Daoy (cell line): ENCODE measurements at regions not wholly inside any gene's neighbourhood (a gene's known extent, or its start where the extent isn't known, plus 50 kb on each side); places are given as distances from the start of the nearest gene placed in this dataset.

Experiments
- DNase-seq: peaks from one replicate; pipeline ENCODE4 v3.0.0-alpha.2; 2015; ENCODE audit warnings: low read depth

GRCh38 chr10:62627983-62628382, 176.5 kb upstream of the ADO start:
- peak; percentile 23 for DNase-seq

GRCh38 chr10:62631241-62631640, 173.3 kb upstream of the ADO start:
- DNase-seq, result no peak

GRCh38 chr10:62632071-62632809, 172.3 kb upstream of the ADO start:
- peak; percentile 33 for DNase-seq

GRCh38 chr10:62633976-62634375, 170.5 kb upstream of the ADO start:
- no peak for DNase-seq

DNA sequence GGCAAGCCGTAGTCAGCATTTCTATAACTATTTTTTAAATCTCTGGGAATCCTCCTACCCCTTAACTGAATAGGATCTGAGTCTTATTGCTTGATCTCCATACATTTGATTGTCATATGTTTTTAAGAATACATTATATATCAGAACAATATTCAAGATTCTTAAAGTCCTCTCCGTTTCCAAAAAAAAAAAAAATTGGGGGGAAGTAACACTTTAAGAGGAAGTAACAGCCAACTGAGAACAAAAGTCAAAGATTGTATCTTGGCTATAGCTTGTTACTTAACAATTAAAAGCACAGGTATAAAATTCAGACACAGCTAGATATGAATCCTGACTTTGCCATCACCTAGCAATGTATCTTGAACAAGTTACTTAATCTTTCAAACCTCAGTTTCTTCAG, 169.9 kb upstream of the ADO start:
- DNase-seq, result no peak

- DNase-seq, result no peak
Measured at GRCh38 chr10:62635127-62635526, 169.4 kb upstream of the ADO start.

DNA sequence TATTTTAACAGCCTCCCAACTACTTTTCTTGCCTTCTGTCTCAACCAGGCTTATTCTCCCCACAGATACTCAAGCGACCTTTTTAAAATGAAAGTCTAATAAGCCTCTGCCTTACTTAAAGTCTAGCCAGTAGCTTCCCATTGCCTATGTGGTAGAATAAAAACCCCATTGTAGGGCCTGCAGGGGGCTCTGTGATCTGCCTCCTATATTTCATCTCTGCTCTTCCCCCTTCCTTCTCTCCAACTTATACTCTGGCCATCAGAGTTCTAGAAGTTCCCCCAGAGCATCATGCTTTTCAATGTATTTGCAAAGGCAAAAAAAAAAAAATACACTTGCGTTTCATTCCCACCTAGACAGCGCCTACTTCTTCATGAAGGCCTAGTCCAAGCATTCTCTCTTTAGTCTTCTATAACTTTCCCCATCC, 167.7 kb upstream of the ADO start:
- DNase-seq, result no peak

GRCh38 chr10:62637249-62638061, 167.1 kb upstream of the ADO start:
- DNase-seq, result peak; percentile 37

- DNase-seq, result peak; percentile 21
Measured at GRCh38 chr10:62638062-62638477, 166.4 kb upstream of the ADO start.

DNA sequence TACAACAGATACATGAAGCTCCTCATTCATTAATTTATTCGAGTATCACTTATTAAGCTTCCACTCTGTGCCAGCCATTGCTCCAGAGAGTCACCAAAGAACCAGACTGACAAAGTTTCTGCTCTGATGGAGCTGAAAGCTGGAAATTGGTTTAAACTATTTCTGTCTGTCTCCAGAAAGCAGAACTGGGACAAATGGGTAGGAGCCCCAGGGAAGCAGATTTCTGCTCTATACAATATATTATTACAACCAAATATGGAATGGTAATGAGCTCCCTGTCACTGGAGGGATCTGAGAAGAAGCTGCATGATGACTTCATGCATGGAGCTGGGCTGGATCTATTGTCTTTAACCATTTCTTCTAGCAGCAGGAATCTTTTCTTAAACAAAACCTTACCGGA, 165.4 kb upstream of the ADO start:
- no peak for DNase-seq

DNA sequence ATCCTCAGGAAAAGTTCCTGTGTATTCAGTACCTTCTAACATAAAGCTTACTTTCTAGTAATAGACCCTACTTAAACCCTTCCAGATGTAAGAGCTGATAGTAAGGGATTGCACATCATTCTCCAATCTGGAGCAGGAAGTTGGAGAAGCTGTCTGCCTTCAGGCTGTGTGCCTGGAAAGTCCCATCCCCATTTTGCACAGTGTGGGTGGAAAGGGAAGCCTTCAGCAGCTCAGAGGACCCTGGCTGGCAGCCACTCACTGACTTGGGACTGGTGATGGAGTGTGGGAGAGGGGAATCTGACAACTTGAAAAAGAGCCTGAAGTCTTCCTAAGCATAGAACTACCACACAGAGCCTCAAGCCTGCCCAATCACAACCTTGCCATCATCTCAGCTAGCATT, 164.1 kb upstream of the ADO start:
- peak; percentile 67 for DNase-seq

DNA sequence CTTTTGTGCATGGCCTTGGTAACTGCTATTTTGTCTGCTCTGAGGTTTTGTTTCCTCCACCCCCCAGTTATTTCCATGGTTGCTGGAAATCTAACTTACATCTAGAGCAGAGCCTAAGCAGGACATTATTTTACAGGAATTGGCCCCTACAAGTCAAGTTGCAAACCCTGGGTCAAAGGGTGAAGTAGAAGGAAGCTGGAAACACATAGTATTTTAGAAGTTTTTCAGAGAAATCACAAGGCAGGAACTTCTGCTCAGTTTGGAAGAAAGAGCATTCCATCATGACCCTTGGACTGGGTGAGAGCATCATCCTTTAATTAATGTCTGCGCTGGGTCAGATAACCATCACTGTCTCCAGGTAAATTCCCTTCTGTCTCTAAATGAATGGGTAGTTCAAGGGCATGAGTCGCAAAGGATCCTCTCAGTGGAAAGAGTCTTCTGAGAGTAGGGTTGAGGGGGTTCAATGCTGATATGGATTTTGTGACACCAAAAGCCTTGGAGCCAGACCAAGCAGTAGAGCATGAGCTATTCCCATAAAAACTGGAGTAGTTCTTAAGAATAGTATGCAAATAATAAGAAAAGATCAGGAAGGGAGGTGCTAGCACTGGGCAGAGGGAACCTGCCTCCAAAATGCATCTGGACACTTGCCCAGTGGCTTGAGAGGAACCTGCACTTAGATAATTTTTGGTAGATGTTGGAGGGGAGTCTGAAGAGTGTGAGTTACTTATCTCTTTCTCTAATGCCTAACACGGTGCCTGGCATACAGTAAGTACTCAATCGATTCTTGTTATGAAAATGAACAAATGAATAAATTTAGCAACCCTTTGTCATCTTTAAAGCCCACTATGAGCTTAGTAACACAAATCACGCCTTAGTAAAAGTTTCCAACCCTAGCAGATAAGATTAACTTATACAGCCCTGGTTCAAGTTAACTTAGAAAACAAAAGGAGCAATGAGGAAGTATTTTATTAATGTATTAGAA, 160.6 kb upstream of the ADO start:
- DNase-seq, result no peak

DNA sequence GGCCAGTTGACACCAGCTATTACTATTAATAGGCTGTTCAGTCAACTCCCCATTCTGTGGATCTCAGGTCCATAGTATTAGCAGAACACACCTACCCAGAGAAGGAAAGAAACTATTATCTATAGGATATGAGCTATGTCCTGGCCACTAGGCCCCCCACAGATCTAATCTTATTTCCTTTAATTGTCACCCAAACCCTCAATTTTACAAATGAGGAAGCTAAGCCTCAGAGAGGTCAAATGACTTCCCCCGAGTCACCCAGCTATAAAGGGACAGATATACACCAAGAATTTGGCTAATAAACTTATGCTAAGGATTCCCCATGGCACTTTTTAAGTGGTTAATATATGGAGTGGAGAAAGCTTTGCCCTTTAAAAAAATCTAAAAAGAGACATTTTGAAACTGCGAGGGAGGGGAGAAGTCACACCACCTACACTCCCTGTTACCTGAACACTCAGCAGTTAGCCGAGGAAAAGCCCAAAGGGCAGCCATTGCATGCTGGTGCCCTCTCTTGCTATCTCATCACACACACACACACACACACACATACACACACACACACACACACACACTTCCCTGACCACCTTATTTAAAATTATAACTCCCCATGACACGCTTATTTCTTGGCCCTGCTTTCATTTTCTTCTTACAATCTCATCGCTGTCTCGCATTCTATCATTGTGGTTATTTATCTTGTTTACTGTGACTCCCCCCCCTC, 157.0 kb upstream of the ADO start:
- no peak for DNase-seq

GRCh38 chr10:62648921-62649320, 155.6 kb upstream of the ADO start:
- DNase-seq, result no peak

DNA sequence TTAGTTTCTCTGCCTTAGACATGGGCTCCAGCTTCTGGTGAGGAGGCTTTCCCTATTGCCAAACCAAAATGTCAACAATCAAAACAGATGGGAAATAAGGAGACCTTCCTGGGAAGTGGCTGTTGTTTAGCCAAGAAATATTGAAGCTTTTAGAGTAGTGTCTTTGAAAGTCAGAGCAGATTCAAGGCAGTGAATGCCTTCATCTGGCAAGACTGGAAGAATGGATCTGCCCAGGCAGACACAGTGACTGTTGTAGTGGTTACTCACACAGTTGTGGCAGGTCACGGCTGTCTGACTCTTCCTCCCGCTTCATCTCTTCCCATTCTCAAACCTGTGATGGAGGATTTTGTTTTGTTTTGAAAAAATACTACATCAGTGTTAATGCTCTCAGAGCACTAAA, 154.1 kb upstream of the ADO start:
- no peak for DNase-seq

DNA sequence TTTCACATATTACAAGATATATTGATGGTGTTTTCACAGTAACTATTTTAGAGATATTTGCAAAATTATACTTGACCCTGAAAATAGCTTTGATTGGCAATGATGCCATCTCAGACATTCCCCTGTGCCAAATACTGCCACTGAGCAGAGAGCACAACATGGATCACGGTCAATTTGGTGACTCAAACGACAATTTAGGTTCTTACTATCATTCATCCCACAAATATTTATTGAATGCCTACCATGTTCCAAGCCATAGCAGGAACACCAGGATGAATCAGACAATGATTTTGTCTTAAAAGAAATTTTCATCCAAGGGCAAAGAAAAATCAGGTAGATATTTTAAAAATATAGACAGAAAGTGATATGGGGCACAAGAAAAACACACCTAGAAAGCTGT, 153.2 kb upstream of the ADO start:
- no peak for DNase-seq

DNA sequence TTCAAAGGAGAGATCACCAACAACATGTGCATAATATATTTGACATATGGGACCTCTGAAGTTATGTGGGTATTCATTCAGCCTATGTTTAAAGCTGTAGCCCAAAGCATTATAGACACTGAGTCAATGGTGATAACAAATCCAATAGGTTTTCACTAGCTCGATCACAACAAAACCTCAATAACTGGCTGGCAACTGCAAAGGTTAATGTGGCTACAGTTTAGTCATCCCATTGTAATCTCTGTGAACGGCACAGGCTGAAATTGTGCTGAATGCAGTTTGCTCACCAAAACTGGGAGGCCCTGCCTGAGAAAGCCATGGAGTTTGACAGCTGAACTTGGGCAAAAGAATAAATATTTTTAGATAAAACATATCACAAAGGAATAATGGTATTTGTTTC, 152.4 kb upstream of the ADO start:
- DNase-seq, result no peak

- DNase-seq, result no peak
Measured at GRCh38 chr10:62652564-62652963, 152.0 kb upstream of the ADO start.

DNA sequence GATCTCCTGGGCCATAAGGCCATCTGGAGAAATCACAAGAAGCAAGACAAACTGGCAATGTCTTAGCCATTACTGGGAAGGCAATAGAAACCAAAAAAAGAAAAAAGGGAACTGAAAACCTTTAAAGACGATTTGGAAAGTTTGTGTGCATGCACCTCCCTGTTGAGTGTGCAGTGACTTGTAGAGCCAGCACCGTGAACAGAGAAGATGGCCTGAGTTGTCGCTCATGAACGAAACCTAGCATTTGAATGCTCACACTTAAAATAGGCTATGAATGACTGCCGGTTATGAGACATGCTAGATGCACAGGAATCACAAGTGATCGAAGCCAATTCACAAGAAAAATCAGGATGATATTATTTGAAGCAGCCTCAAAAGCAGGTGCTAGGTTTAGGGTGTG, 151.3 kb upstream of the ADO start:
- DNase-seq, result no peak

- no peak for DNase-seq
Measured at GRCh38 chr10:62654966-62655336, 149.6 kb upstream of the ADO start.

GRCh38 chr10:62655337-62655994, 149.1 kb upstream of the ADO start:
- DNase-seq, result no peak
